HG02571 (cell line): ENCODE measurements at regions not wholly inside any gene's neighbourhood (a gene's known extent, or its start where the extent isn't known, plus 50 kb on each side); places are given as distances from the start of the nearest gene placed in this dataset.

Experiments used
- ATAC-seq: cut with Tn5 transposase; IDR thresholded peaks from one replicate; pipeline ENCODE4 v1.9.1; 2021; ENCODE audit warnings: mild to moderate bottlenecking, moderate library complexity; ENCODE audit not compliant: unreplicated experiment

DNA sequence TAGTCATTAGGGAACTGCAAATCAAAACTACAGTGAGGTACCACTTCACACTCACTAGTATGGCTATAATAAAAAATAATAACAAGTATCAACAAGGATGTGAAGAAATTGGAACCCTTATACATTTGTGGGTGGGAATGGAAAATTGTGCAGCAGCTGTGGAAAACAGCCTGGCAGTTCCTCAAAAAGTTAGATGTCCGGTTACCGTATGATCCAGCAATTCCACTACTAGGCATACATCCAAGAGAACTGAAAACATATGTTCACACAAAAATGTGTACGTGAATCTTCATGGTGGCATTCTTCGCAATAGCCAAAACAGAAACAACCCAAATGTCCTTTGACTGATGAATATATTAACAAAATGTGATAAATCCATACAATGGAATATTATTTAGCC, 187.9 kb upstream of the LYSMD4 start:
- ATAC-seq, result no peak

DNA sequence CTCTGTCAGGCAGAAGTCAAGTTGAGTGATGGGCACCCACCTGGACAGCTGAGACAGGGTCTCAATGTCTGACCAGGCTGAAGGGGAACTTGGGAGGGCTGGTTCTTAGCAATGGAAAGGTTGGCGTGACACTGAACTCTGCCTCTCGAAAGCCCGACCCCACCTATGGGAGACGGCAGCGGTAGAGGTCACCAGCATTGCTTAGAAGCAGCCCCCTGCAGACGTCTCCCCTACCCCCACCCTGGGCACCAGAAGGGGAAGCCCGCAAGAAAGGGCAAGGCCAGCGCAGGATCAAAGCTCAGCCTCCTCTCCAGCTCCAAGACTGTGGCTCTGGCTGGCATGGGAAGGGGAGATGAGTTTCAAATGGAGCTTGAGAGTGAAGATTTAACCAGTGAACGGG, 184.8 kb upstream of the LYSMD4 start:
- ATAC-seq, result no peak

DNA sequence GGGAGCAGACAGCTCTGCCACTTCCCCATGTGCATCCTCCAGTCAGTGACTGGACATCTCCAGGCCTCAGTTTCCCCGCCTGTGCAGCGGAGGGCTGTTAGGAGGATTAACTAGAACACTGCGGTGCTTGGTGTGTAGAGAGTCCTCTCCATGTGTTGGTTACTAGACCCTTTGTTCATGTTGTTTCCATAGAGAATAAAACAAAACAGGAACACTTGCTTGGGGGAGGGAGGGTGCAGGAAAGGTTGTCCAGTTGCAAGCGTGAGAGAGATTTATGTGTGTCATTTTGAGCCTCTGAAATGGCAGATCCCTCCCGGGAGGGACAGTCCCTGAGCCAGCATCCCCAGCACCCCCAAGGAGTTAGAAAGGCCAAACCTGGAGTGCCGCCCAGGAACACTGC, 184.0 kb upstream of the LYSMD4 start:
- ATAC-seq, result no peak

DNA sequence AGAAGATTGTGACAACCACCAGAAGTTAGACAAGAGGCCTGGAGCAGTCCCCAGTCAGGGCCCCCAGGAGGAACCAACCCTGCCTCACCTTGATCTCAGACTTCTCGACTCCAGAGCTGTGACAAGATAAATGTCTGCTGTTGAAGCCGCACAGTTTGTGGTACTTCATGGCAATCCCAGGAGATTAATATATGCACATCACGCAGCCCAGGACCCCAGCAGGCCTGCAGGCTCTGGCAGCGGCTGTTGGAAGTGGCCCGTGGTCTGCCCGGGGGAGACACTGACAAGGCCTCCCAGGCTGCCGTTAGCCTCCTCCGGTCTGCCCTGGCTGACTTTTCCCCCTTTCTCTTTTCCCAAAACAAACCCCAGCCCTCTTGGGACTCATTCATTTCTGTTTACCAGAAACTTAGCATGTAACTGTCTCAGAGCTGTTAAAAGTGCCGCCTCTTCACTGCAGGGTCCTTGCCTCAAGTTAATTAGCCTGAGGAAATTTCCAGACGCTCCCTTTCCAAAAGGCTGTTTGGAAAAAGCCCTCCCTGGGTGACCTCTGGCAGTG, 183.5 kb upstream of the LYSMD4 start:
- ATAC-seq, result no peak

DNA sequence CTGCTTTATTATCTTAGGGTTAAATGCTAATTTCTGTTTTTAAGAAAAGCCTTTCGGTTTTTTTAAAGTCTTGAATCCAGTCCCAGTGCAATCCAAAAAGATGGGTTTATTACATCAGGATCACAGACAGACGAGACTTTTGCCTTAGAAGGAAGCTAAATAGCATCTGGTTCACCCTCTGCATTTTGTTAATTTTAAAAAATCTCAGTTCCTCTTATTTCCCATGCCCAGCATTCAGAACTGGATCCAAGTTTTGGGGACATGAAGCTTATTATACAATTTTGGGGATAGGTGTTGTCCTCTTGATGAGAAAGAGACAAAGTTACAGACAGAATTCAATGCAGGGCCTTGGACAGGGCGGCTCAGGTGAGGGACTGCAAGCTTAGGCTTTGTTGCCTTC, 181.5 kb upstream of the LYSMD4 start:
- ATAC-seq, result no peak

DNA sequence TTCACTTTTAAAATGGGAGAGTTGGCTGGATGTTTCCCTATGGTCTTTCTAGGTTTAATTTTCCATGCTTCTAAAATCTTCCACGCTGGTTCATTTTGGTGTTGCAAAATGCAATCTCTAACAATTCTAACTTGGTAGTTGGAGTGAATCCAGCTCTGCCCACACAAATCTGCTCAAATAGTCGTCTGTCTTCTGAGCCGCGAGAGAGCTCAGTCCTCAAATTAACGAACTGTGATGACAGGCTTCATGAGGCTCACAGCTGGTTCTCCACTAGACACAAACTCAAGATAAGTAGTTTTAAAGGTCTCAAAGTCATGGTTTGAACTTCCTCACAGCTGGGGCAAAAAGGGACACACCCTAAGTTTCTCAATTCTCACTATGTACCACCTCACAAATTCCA, 178.6 kb upstream of the LYSMD4 start:
- no peak for ATAC-seq

DNA sequence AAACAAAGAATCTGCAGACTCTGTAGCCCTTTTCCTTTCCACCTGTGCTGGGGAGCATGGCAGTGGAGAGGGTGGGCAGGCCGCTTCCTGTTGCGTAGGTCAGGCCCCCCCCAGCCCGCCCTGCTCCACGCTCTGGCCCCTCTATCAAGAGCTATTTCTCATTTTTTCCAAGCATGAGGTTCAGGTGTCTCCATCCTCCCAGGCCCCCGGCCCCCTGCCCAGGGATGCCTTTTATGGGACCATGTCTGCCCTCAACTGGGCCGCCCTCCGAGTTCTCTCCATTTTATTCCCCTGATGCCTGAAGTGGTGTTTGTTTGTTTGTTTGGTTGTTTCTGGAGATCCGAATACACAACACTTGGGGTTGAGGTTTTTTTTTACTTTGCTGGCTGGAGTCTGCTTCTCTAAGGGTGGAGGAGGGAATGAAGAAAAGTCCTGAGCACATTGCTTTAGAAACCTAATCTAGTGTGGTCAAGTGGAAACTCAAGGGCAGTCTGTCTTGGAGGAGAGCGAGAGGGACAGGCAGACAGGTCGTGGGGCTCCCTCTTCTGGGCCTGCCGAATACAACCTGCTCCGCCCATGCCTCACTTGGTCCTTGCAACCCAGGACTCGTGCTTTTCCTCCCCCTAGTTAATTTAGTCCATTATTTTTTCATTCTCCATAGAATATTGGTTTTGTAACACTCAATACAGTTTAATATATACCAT, 176.5 kb upstream of the LYSMD4 start:
- no peak for ATAC-seq

DNA sequence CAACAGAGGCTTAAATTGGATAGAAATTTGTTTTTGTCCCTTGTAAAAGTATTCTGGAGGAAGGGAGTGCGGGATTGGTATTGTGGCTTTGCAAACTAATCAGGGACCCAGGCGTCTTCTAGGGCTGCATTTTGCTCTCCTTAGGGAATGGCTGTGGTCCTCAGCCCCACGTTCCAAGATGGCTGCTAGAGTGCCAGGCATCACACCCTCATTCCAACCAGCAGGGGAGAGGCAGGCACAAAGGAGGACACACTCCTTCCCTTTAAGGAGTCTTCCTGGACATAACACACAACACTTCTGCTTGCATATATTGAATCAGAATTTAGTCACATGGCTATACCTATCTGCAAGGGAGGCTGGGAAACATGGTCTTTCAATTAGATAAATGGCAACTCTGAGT, 174.5 kb upstream of the LYSMD4 start:
- no peak for ATAC-seq

DNA sequence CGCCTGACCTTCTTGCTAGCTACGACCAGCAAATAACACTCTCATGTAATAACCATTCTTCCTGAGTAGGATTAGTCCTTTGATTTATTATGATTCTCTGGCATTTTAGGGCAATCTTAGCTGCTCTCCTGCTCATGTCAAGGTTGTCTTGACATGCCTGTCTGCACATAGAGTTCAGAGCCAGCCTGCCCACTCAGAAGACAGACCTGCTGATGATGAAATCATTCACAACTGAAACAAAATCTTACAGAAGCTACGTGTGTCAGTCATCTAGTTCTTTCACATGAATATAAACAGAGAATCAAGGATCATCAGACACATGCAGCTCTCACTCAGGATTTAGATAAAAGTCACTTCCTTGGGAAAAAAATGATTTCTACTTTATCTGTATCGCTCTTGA, 173.6 kb upstream of the LYSMD4 start:
- no peak for ATAC-seq

DNA sequence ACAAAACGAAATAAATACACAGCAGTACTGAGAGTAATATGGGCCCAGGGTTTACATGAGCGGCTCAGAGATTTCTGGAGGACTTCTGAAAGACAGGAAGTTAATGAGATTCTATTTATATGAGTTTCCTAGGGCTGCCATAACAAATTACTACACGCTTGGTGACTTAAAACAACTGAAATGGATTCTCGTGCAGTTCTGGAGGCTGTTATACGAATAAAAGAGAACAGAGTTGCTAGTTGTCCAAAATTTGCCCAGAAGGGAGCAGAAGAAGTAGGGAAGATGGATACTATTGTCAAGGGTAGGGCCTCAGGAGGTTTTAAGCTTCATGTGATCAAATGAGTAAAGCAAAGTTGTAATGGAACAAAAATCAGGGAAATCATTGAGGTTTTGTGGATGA, 173.1 kb upstream of the LYSMD4 start:
- ATAC-seq, result no peak

DNA sequence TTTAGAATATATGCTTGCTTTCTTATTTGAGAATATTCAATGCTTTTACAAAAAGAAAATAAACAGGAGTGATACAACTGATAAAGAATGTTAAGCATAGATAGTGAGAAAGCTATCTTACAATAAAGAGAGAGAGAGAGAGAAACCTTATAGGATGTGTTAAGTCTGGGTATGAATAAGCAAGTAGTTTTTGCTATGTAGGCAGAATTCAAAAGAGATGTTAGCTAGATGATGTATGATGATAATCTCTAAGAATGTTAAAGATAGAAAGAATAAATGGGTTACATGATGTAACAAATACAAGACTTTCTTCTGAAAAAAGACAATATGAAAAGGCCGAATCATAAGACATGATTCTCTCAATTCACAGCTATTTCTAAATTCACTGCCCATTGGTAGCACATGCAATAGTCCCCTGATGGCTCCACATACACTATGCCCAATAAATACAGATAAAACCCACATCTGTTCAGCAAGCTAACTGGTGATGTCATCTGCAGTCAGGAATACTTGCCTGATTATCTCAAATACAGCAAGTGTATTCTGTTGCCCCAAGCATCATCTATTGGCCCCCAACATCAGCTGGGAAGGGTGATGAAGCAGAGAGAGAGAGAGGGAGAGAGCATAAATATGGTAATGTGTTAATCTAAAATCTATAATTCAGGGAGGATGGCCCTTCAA, 169.2 kb upstream of the LYSMD4 start:
- ATAC-seq, result no peak

DNA sequence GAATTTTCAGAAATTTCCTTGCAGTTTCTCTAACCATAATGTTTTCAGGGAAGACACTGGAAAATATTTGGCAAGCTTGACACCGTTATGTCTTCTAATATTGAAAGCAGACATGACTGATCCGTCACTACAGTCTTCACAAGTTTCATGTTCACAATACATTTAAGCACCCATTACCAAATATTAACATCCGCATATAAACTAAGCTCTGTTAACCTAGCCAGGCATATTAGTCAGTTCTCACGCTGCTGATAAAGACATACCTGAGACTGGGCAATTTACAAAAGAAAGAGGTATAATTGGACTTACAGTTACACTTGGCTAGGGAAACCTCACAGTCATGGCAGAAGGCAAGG, 162.7 kb upstream of the LYSMD4 start:
- no peak for ATAC-seq

DNA sequence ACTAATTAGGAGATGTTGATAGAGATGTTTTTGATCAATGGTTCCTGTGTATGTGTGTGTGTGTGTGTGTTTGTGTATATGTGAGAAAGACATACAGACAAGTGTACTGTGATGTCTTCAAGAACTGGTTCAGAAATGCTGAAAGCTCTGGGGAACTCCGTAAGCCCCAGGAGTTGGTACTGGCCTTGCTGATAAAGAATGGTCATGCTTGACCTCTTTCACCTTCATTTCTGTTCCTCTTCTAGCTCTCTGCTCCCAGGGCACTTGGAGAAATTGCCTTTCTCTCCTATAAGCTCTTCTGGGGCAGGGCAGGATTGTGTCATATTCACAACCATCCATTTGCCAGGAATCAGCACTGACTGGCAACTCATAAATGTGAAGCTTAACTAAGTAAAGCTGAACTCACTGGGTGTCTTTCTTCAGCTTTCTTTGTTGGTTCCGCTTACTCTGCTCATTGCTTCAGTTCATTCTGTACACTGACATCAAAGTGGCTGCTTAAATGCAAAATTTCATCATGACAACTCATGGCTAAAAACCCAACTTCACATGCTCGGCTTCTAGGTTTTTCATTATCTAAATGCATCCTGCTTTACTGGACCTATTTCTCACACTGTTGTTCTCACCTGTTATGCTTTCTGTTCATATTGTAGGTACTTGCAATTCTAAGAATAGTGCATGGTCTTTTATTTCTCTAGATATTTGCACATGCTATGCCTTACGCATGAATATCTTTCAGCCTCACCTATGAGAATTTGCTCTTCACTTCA, 162.1 kb upstream of the LYSMD4 start:
- peak; percentile 54 for ATAC-seq

DNA sequence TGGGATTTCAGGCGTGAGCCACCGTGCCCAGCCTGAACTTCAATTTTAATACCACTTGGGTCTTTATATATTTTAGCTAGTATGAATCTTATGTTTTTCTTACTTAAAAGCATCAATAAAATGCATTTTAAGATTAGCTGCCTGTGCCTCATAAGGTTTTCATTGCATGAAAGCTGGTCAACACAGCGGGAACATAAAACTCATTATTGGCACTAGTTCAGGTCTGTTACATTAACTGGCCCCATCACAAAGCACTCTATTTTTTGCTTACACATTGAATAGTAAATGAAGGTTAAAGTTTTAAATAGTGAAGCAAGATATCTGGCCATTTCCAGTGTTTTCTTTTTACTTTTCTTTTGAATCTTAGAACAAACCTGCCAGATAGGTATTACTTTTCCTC, 145.6 kb upstream of the LYSMD4 start:
- no peak for ATAC-seq

DNA sequence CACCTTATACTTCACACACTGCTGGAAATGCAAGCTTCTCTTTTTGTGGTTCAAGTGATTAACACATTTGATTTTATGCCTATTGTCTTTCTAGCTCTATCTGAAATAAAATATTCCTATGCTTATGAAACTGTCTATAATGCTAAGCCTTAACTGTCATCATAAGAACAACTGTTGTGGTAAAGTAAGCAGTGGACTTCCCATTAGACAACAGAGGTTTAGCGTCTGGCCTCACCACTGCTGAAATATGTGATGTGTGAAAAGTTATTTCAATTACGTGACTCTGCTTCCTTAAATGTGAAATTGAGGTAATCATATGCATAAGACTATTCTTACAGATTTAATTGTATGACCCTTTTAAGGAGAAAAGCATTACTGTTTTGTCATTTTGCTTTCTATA, 140.2 kb upstream of the LYSMD4 start:
- no peak for ATAC-seq

DNA sequence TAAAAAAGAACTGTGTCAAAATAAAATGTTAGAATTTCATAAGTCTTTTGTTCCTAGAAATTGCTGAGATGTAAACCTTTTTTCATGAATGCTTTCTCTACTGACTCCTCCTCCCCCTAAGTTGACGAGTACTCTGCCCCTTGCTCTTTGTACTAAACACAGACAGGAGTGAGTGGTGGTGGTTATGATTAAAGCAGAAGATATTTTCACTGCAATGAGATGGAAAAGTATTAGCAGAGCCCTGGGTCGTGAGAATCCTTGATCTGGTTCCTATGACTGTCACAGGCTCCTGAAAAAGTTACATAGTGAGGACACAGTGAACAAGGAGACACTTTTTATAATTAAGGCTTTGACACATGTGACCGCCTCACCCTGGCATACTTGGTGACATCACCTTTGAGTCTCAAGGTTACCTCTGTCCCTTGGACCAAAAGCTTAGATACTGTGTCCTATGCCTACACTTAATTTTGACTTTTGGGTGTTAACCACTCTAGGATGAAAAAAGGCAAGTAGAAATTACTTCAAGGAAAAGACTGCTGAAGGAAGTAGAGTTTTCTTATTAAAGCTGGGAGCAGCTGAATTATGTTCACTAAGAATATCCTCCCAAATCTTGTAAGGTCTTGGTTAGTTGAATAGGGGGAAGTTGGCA, 130.4 kb upstream of the LYSMD4 start:
- no peak for ATAC-seq

DNA sequence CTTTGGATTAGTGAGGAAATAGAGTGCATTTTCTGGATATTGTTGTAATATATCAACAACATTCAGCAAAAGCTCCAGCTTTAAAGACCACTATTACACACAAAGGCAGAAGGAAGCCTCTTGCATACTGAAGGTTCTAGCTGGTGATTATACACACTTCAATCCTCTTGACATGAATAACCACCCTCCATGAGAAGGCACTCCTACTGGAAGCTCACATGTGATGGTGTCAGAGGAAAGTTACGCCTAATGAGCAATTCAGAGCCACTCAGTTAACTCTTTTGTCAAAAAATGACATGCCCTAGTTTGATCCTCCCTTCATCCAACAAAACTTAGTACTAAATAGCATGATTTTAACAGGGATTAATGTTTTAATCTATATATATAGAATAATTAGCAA, 124.6 kb upstream of the LYSMD4 start:
- ATAC-seq, result no peak

DNA sequence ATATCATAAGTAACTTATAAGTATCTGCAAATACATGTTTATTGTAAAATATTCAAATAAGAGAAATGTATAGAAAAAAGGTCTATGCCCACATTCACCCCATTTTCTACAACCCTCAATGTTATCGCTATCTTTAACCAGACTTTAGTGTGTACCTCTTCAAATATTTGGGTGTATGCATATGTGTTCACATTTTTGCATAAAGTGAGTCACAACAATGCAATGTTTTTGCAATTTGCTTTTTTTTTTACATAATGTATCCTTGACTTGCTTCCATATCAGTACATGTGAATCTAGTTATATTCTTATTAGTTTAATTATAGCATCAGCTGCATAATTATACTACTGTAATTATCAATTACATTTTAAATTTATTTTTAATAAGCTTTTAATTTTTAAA, 117.3 kb upstream of the LYSMD4 start:
- ATAC-seq, result no peak

DNA sequence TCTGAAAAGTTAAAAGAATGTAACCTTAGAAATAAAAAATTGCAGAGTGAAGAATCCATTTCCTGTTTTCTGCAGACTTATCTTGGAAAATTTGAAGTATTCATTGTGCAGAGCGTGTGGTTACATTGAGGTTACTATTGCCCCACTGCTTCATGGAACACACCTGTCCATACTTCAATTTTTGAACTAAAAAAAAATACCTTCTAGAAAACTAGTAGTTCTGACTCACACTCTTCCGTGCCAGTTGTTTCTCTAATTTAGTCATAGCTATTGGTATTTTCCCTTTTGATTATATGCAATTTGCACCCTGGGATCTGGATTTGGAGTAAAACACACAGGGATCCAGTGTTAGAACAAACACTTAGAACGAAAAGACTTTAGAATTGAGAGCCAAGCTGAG, 111.8 kb upstream of the LYSMD4 start:
- no peak for ATAC-seq

DNA sequence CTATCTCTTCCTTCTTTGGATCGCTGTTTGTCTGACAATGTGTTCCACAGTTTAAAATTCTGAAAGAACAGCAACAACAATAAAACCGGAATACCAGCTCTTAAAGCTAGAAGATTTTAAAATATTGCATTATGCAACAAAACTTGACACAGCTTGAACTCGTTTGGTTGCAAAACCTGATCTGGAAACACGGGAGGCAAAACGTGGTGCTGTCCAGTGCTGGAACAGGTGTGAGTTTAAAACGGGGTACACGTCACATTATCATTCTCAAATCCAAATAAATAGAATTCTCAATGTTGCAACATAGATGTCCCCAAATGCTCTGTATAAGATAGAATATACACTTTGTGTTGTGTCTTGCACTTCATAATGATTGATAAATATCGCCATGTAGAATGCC, 110.9 kb upstream of the LYSMD4 start:
- ATAC-seq, result no peak

DNA sequence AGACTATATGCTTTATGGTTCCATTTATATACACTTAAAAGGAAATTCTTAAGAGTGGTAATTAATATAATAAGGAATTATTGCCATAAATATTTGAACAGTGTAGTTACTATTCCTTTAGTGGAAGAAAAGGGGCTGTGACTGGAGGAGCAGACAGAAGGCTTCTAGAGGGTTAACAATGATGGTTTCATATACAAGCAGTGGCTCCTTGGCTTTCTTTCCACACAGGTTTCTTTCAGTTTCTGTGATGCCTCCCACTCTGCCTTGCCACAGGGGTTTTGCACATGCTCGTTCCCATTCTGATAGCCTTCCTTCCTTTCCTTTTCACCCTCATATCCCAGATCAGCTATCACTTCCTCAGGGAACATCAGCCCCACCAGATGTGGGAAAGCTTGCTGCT, 108.8 kb upstream of the LYSMD4 start:
- no peak for ATAC-seq
